HCT116 (cell line): ENCODE measurements at regions not wholly inside any gene's neighbourhood (a gene's known extent, or its start where the extent isn't known, plus 50 kb on each side); places are given as distances from the start of the nearest gene placed in this dataset.

ENCODE experiments used
- ATAC-seq: fragments of 200-7000 bp; cut with Tn5 transposase; 2 replicates; pipeline ENCODE4 v1.9.1; 2020; ENCODE audit warnings: mild to moderate bottlenecking, moderate library complexity
- BruUV-seq: library from RNA; stranded (reverse); fragments of 400-500 nt; replicated peaks from 2 replicates; lab custom pipeline; 2021; lab: Mats Ljungman, UMichigan
- CTCF ChIA-PET: fragments of 300-600 bp; sonication (Branson Sonifier 250); formaldehyde crosslinking; loops from one replicate; lab custom pipeline; 2021; ENCODE audit warnings: antibody characterized with exemption; lab: Charles Lee
- POLR2A ChIA-PET: fragments of 300-600, 350-600 bp; sonication (Branson Sonifier 250); formaldehyde crosslinking; loops from one replicate; lab custom pipeline; 2021; ENCODE audit warnings: antibody characterized with exemption; lab: Charles Lee
- RAD21 ChIA-PET, 2 experiments: fragments of 300-600 bp; sonication (Branson Sonifier 250); formaldehyde crosslinking; loops; one replicate each; lab custom pipeline; 2023; ENCODE audit warnings: low total read pairs in 2 of 2; ENCODE audit not compliant: uncharacterized antibody in 2 of 2, unreplicated experiment in 2 of 2, low non-redundant PET in 1 of 2; lab: Charles Lee
- DNase-seq: peaks from one replicate; pipeline ENCODE4 v3.0.0-alpha.2; 2010; ENCODE audit warnings: low read depth, low spot score
- H2AFZ ChIP-seq: fragments of 200-600 bp; shearing (Covaris generic), sonication (generic); 2 replicates; pipeline ENCODE4 v1.6.1; 2017; ENCODE audit warnings: low read depth, mixed run types, mixed read lengths, antibody characterized with exemption, low read length; ENCODE audit not compliant: poor library complexity, severe bottlenecking
- H3K27ac ChIP-seq: 2 replicates; pipeline ENCODE4 v1.5.1; 2012; ENCODE audit warnings: low read depth, low read length
- H3K27me3 ChIP-seq: fragments of 200-600 bp; sonication (generic); 2 replicates; pipeline ENCODE4 v1.6.1; 2016; ENCODE audit warnings: mixed run types, low read length, mixed read lengths; ENCODE audit not compliant: insufficient read depth
- H3K36me3 ChIP-seq, 2 experiments: fragments of 200-500 bp in 1 of 2; fragments of 200-600 bp in 1 of 2; sonication (Bioruptor generic) in 1 of 2; sonication (generic) in 1 of 2; 2 replicates each; pipeline versions ENCODE4 v1.5.1 to v1.6.1; 2014 to 2016; ENCODE audit warnings: low read length in 2 of 2, inconsistent platforms in 1 of 2, mixed read lengths in 1 of 2, mixed run types in 1 of 2; ENCODE audit not compliant: insufficient read depth in 2 of 2, control insufficient read depth in 1 of 2
- H3K4me1 ChIP-seq, 2 experiments: fragments of 200-600 bp in 1 of 2; sonication (generic) in 1 of 2; 2 replicates each; pipeline versions ENCODE4 v1.5.1 to v1.6.1; 2012 to 2017; ENCODE audit warnings: low read length in 2 of 2, inconsistent platforms in 1 of 2, mild to moderate bottlenecking in 1 of 2, mixed read lengths in 1 of 2, mixed run types in 1 of 2, moderate library complexity in 1 of 2; ENCODE audit not compliant: insufficient read depth in 2 of 2, control insufficient read depth in 1 of 2
- H3K4me2 ChIP-seq: fragments of 200-600 bp; sonication (generic); 2 replicates; pipeline ENCODE4 v1.6.1; 2017; ENCODE audit warnings: mixed run types, low read length, mixed read lengths
- H3K4me3 ChIP-seq, 2 experiments: fragments of 200-600 bp in 1 of 2; sonication (generic) in 1 of 2; replicated peaks in 1 of 2; 2 replicates each; pipeline ENCODE4 v1.5.1; 2011 to 2016; ENCODE audit warnings: low read length in 2 of 2, control low read depth in 1 of 2, low read depth in 1 of 2, mild to moderate bottlenecking in 1 of 2, mixed read lengths in 1 of 2, mixed run types in 1 of 2
- H3K79me2 ChIP-seq: fragments of 200-600 bp; sonication (generic); 2 replicates; pipeline ENCODE4 v1.6.1; 2017; ENCODE audit warnings: mild to moderate bottlenecking, mixed run types, low read length, moderate library complexity, mixed read lengths; ENCODE audit not compliant: insufficient read depth
- H3K9ac ChIP-seq: fragments of 200-600 bp; sonication (generic); 2 replicates; pipeline ENCODE4 v1.6.1; 2016; ENCODE audit warnings: low read length, mixed read lengths
- H3K9me2 ChIP-seq: fragments of 200-600 bp; sonication (generic), shearing (Covaris generic); 2 replicates; pipeline ENCODE4 v1.6.1; 2017; ENCODE audit warnings: mixed run types, mild to moderate bottlenecking, moderate library complexity; ENCODE audit not compliant: insufficient read depth
- H3K9me3 ChIP-seq, 2 experiments: fragments of 200-500 bp in 1 of 2; fragments of 200-600 bp in 1 of 2; sonication (Bioruptor generic) in 1 of 2; sonication (generic) in 1 of 2; 2 replicates each; pipeline ENCODE4 v1.6.1; 2014 to 2017; ENCODE audit warnings: low read length in 2 of 2, mixed read lengths in 2 of 2, inconsistent platforms in 1 of 2, low read depth in 1 of 2, mild to moderate bottlenecking in 1 of 2, mixed run types in 1 of 2, moderate library complexity in 1 of 2; ENCODE audit not compliant: control insufficient read depth in 1 of 2, insufficient read depth in 1 of 2
- H4K20me1 ChIP-seq: fragments of 200-600 bp; sonication (generic), shearing (Covaris generic); 2 replicates; pipeline ENCODE4 v1.6.1; 2017; ENCODE audit warnings: mixed run types, mild to moderate bottlenecking, moderate library complexity; ENCODE audit not compliant: insufficient read depth
- ATF3 ChIP-seq: IDR thresholded peaks from 2 replicates; pipeline ENCODE4 v1.6.1; 2012
- CEBPB ChIP-seq: IDR thresholded peaks from 2 replicates; pipeline ENCODE4 v1.6.1; 2012; ENCODE audit warnings: low read depth
- EGR1 ChIP-seq: IDR thresholded peaks from 2 replicates; pipeline ENCODE4 v1.6.1; 2012; ENCODE audit warnings: low read depth
- ELF1 ChIP-seq: IDR thresholded peaks from 2 replicates; pipeline ENCODE4 v1.6.1; 2012; ENCODE audit warnings: low read depth, borderline replicate concordance
- EZH2 ChIP-seq: fragments of 200-600 bp; sonication (generic); IDR thresholded peaks from 2 replicates; pipeline ENCODE4 v1.6.1; 2017; ENCODE audit warnings: antibody characterized with exemption, mixed run types
- EZH2phosphoT487 ChIP-seq: fragments of 200-600 bp; IDR thresholded peaks from 2 replicates; pipeline ENCODE4 v1.6.1; 2018; ENCODE audit warnings: antibody characterized with exemption, borderline replicate concordance
- FOSL1 ChIP-seq: IDR thresholded peaks from 2 replicates; pipeline ENCODE4 v1.6.1; 2012; ENCODE audit warnings: low read depth
- JUND ChIP-seq: IDR thresholded peaks from 2 replicates; pipeline ENCODE4 v1.6.1; 2012
- MAX ChIP-seq: IDR thresholded peaks from 2 replicates; pipeline ENCODE4 v1.6.1; 2012
- POLR2A ChIP-seq: IDR thresholded peaks from 2 replicates; pipeline ENCODE4 v1.7.0; 2011; ENCODE audit warnings: borderline replicate concordance; ENCODE audit not compliant: insufficient read depth, insufficient read length; ENCODE audit errors: extremely low read depth
- POLR2AphosphoS5 ChIP-seq: IDR thresholded peaks from 2 replicates; pipeline ENCODE4 v1.6.1; 2011; ENCODE audit warnings: mild to moderate bottlenecking, low read depth, low read length, moderate library complexity
- RAD21 ChIP-seq: IDR thresholded peaks from 2 replicates; pipeline ENCODE4 v1.6.1; 2012; ENCODE audit warnings: low read depth, mild to moderate bottlenecking
- SP1 ChIP-seq: IDR thresholded peaks from 2 replicates; pipeline ENCODE4 v1.6.1; 2012; ENCODE audit warnings: low read depth
- SRF ChIP-seq: IDR thresholded peaks from 2 replicates; pipeline ENCODE4 v1.6.1; 2012; ENCODE audit warnings: low read depth
- TCF7L2 ChIP-seq: IDR thresholded peaks from 2 replicates; pipeline ENCODE4 v1.7.0; 2011; ENCODE audit warnings: borderline replicate concordance, inconsistent platforms; ENCODE audit not compliant: insufficient read depth, insufficient read length; ENCODE audit errors: extremely low read depth
- ZBTB33 ChIP-seq: IDR thresholded peaks from 2 replicates; pipeline ENCODE4 v1.6.1; 2011; ENCODE audit warnings: mild to moderate bottlenecking, low read length, moderate library complexity; ENCODE audit not compliant: insufficient replicate concordance; ENCODE audit errors: extremely low read depth
- ZFX ChIP-seq: fragments of 450-650 bp; IDR thresholded peaks from 2 replicates; pipeline ENCODE4 v1.6.1; 2017
- ZNF274 ChIP-seq: fragments of 200-500 bp; sonication (Bioruptor generic); IDR thresholded peaks from 2 replicates; pipeline ENCODE4 v1.6.1; 2014; ENCODE audit warnings: mild to moderate bottlenecking, low read depth, low read length, inconsistent platforms
- intact Hi-C: fragments of 100-400 bp; cut with micrococcal nuclease; formaldehyde crosslinking; loops from 2 replicates; pipeline ENCODE4 v1.10.0; 2022

GRCh38 chr2:136448432-136448831 lies 316.9 kb upstream of the THSD7B start:
- POLR2A ChIA-PET = no interaction called here
- DNase-seq = no peak
- no peaks in the 10 kb centered on the region for H4K20me1 ChIP-seq
- RAD21 ChIA-PET = no interaction called here
- intact Hi-C loops = no loop called here
- H3K9me3 ChIP-seq = no peaks in the 10 kb centered on the region
- no peaks in the 10 kb centered on the region for H3K4me1 ChIP-seq
- no peak for TF ChIP-seq EGR1
- TF ChIP-seq ZNF274 = no peak
- TF ChIP-seq EZH2phosphoT487 = no peak
- no peak for TF ChIP-seq ATF3
- no peak for TF ChIP-seq MAX
- TF ChIP-seq ELF1 = no peak
- no peak for TF ChIP-seq RAD21
- TF ChIP-seq JUND = no peak
- no peak for TF ChIP-seq SRF
- TF ChIP-seq SP1 = no peak
- no peak for TF ChIP-seq EZH2
- no peak for TF ChIP-seq FOSL1
- no peak for TF ChIP-seq CEBPB
- TF ChIP-seq, all 23 proteins: peak for 0
- Histone ChIP-seq H3K27ac (no peak overlapping the region), H2AFZ (no peak overlapping the region), H3K79me2 (no peaks in the 10 kb centered on the region), H3K36me3 (no peaks in the 10 kb centered on the region), H3K9ac (no peak overlapping the region), H3K4me2 (no peak overlapping the region), H3K4me3 (no peak overlapping the region), H3K9me2 (no peaks in the 10 kb centered on the region), H3K27me3 (peaks cover 61% of the 10 kb centered on the region)
- ATAC-seq = no peak
- CTCF ChIA-PET = no interaction called here
- no TSS peak for BruUV-seq

GRCh38 chr2:136444323-136444722 lies 321.0 kb upstream of the THSD7B start:
- Histone ChIP-seq H4K20me1 (no peaks in the 10 kb centered on the region), H3K36me3 (no peaks in the 10 kb centered on the region), H3K4me1 (no peaks in the 10 kb centered on the region), H3K9ac (no peak overlapping the region), H3K4me2 (no peak overlapping the region), H3K4me3 (no peak overlapping the region), H3K9me2 (no peaks in the 10 kb centered on the region), H2AFZ (no peak overlapping the region), H3K79me2 (no peaks in the 10 kb centered on the region), H3K9me3 (no peaks in the 10 kb centered on the region), H3K27ac (no peak overlapping the region), H3K27me3 (peaks cover 43% of the 10 kb centered on the region)
- ATAC-seq (no peak), DNase-seq (no peak)
- no peak for TF ChIP-seq ZBTB33
- no peak for TF ChIP-seq RAD21
- TF ChIP-seq ELF1 = no peak
- no peak for TF ChIP-seq MAX
- TF ChIP-seq JUND = no peak
- no peak for TF ChIP-seq EZH2
- TF ChIP-seq POLR2A = no peak
- no peak for TF ChIP-seq FOSL1
- TF ChIP-seq SP1 = no peak
- no peak for TF ChIP-seq TCF7L2
- no peak for TF ChIP-seq EZH2phosphoT487
- TF ChIP-seq CEBPB = no peak
- TF ChIP-seq ZFX = no peak
- TF ChIP-seq ZNF274 = no peak
- TF ChIP-seq POLR2AphosphoS5 = no peak
- intact Hi-C loops = no loop called here
- ChIA-PET POLR2A (no interaction called here), RAD21 (no interaction called here), CTCF (interaction anchor here (0.7 kb wide), 1 partner anchor 481 kb away, joined by 3 read pairs; no protein-coding TSS in a partner anchor)
- BruUV-seq = no TSS peak
